ENCODE measurements at regions not wholly inside any gene's neighbourhood (a gene's known extent, or its start where the extent isn't known, plus 50 kb on each side); places are given as distances from the start of the nearest gene placed in this dataset.

DNA sequence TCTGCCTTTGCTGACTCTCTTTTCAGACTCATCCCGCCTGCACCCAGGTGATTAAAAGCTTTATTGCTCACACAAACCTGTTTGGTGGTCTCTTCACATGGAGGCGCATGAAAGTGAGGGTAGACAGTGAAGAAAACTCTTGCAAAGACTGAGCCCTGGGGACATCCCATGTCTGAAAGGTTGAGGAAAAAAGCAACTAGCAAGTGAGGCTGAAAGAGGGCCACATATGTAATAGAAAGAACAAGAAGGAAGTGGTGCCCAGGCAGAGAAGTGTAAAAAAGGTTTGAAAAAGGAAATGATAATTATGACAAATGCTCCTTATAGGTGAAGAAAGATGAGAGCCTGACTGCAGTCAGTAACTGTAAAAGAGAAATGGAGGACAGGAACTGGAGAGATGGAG, 115.9 kb upstream of the NEK7 start:
- no peak for DNase-seq
- H3K27ac ChIP-seq = no peak overlapping the region
- H3K4me3 ChIP-seq (ENCODE audit: low read depth, low read length) = no peak overlapping the region
- no peaks in the 10 kb centered on the region for H3K27me3 ChIP-seq (replicated peaks)
- in situ Hi-C loops (cut with HindIII; ENCODE audit: low pct_ligation_motif_present, low sequenced_read_pairs) = no loop called here
- TF ChIP-seq, protein P1, sequence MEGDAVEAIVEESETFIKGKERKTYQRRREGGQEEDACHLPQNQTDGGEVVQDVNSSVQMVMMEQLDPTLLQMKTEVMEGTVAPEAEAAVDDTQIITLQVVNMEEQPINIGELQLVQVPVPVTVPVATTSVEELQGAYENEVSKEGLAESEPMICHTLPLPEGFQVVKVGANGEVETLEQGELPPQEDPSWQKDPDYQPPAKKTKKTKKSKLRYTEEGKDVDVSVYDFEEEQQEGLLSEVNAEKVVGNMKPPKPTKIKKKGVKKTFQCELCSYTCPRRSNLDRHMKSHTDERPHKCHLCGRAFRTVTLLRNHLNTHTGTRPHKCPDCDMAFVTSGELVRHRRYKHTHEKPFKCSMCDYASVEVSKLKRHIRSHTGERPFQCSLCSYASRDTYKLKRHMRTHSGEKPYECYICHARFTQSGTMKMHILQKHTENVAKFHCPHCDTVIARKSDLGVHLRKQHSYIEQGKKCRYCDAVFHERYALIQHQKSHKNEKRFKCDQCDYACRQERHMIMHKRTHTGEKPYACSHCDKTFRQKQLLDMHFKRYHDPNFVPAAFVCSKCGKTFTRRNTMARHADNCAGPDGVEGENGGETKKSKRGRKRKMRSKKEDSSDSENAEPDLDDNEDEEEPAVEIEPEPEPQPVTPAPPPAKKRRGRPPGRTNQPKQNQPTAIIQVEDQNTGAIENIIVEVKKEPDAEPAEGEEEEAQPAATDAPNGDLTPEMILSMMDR (IDR thresholded peaks at IDR 0.05; ENCODE audit: low read depth, low read length, missing control alignments) = no peak
- H3K36me3 ChIP-seq (replicated peaks) = no peaks in the 10 kb centered on the region

- Histone ChIP-seq H3K4me3 (ENCODE audit: low read depth, low read length) (no peak overlapping the region), H3K27ac (no peak overlapping the region), H3K27me3 (replicated peaks) (no peaks in the 10 kb centered on the region), H3K36me3 (replicated peaks) (no peaks in the 10 kb centered on the region)
- in situ Hi-C loops (cut with HindIII; ENCODE audit: low pct_ligation_motif_present, low sequenced_read_pairs) = no loop called here
- DNase-seq = no peak
- TF ChIP-seq, protein P1 (IDR thresholded peaks at IDR 0.05; ENCODE audit: low read depth, low read length, missing control alignments) = no peak
These were observed 114.6 kb upstream of the NEK7 start for GRCh38 chr1:198042168-198042567.

GRCh38 chr1:198047913-198048312, 108.9 kb upstream of the NEK7 start:
- DNase-seq = no peak
- TF ChIP-seq, protein P1 (IDR thresholded peaks at IDR 0.05; ENCODE audit: low read depth, low read length, missing control alignments) = no peak
- Histone ChIP-seq H3K27ac (no peak overlapping the region), H3K27me3 (replicated peaks) (no peaks in the 10 kb centered on the region), H3K36me3 (replicated peaks) (no peaks in the 10 kb centered on the region), H3K4me3 (ENCODE audit: low read depth, low read length) (no peak overlapping the region)
- in situ Hi-C loops (cut with HindIII; ENCODE audit: low pct_ligation_motif_present, low sequenced_read_pairs) = no loop called here

DNA sequence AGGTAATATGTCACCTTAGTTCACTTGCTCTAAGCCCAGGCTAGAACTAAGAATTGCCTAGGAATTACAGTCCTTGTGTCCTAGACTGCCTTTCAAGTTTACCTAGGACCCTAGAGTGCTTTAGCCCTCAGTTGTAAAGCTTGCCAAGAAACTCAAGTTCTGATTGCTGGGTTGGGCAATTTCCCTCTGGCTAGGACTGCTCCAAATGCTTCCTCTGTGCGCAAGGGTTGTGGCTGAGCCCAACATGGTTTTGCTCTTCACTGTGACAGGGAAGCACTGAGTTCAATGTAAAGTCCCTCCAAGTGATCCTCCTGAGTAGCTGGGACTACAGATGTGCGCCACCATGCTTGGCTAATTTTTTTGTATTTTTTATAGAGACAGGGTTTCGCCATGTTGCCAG, 102.3 kb upstream of the NEK7 start:
- H3K27me3 ChIP-seq (replicated peaks) = no peaks in the 10 kb centered on the region
- H3K36me3 ChIP-seq (replicated peaks) = no peaks in the 10 kb centered on the region

GRCh38 chr1:198056255-198056654, 100.5 kb upstream of the NEK7 start:
- no peak overlapping the region for H3K4me3 ChIP-seq (ENCODE audit: low read depth, low read length)
- H3K27me3 ChIP-seq (replicated peaks) = no peaks in the 10 kb centered on the region
- in situ Hi-C loops (cut with HindIII; ENCODE audit: low pct_ligation_motif_present, low sequenced_read_pairs) = no loop called here
- H3K27ac ChIP-seq = no peak overlapping the region
- no peak for DNase-seq
- TF ChIP-seq, protein P1 (IDR thresholded peaks at IDR 0.05; ENCODE audit: low read depth, low read length, missing control alignments) = peak; percentile 51
- no peaks in the 10 kb centered on the region for H3K36me3 ChIP-seq (replicated peaks)

More for the DNA sequence above, 102.3 kb upstream of the NEK7 start:
- no peak overlapping the region for H3K4me3 ChIP-seq (ENCODE audit: low read depth, low read length)
- in situ Hi-C loops (cut with HindIII; ENCODE audit: low pct_ligation_motif_present, low sequenced_read_pairs) = no loop called here
- TF ChIP-seq, protein P1 (IDR thresholded peaks at IDR 0.05; ENCODE audit: low read depth, low read length, missing control alignments) = no peak
- H3K27ac ChIP-seq = no peak overlapping the region
- DNase-seq = no peak

- Histone ChIP-seq H3K4me3 (ENCODE audit: low read depth, low read length) (no peak overlapping the region), H3K27ac (no peak overlapping the region), H3K36me3 (replicated peaks) (no peaks in the 10 kb centered on the region), H3K27me3 (replicated peaks) (no peaks in the 10 kb centered on the region)
- DNase-seq = no peak
- in situ Hi-C loops (cut with HindIII; ENCODE audit: low pct_ligation_motif_present, low sequenced_read_pairs) = no loop called here
- TF ChIP-seq, protein P1 (IDR thresholded peaks at IDR 0.05; ENCODE audit: low read depth, low read length, missing control alignments) = no peak
These were observed 92.6 kb upstream of the NEK7 start for GRCh38 chr1:198064181-198064580.
